HCT116 (cell line): ENCODE measurements at regions not wholly inside any gene's neighbourhood (a gene's known extent, or its start where the extent isn't known, plus 50 kb on each side); places are given as distances from the start of the nearest gene placed in this dataset.

Experiments
- ATAC-seq: fragments of 200-7000 bp; cut with Tn5 transposase; 2 replicates; pipeline ENCODE4 v1.9.1; 2020; ENCODE audit warnings: mild to moderate bottlenecking, moderate library complexity
- BruUV-seq: library from RNA; stranded (reverse); fragments of 400-500 nt; replicated peaks from 2 replicates; lab custom pipeline; 2021; lab: Mats Ljungman, UMichigan
- CTCF ChIA-PET: fragments of 300-600 bp; sonication (Branson Sonifier 250); formaldehyde crosslinking; loops from one replicate; lab custom pipeline; 2021; ENCODE audit warnings: antibody characterized with exemption; lab: Charles Lee
- POLR2A ChIA-PET: fragments of 300-600, 350-600 bp; sonication (Branson Sonifier 250); formaldehyde crosslinking; loops from one replicate; lab custom pipeline; 2021; ENCODE audit warnings: antibody characterized with exemption; lab: Charles Lee
- RAD21 ChIA-PET, 2 experiments: fragments of 300-600 bp; sonication (Branson Sonifier 250); formaldehyde crosslinking; loops; one replicate each; lab custom pipeline; 2023; ENCODE audit warnings: low total read pairs in 2 of 2; ENCODE audit not compliant: uncharacterized antibody in 2 of 2, unreplicated experiment in 2 of 2, low non-redundant PET in 1 of 2; lab: Charles Lee
- DNase-seq: peaks from one replicate; pipeline ENCODE4 v3.0.0-alpha.2; 2010; ENCODE audit warnings: low read depth, low spot score
- H2AFZ ChIP-seq: fragments of 200-600 bp; shearing (Covaris generic), sonication (generic); 2 replicates; pipeline ENCODE4 v1.6.1; 2017; ENCODE audit warnings: low read depth, mixed run types, mixed read lengths, antibody characterized with exemption, low read length; ENCODE audit not compliant: poor library complexity, severe bottlenecking
- H3K27ac ChIP-seq: 2 replicates; pipeline ENCODE4 v1.5.1; 2012; ENCODE audit warnings: low read depth, low read length
- H3K27me3 ChIP-seq: fragments of 200-600 bp; sonication (generic); 2 replicates; pipeline ENCODE4 v1.6.1; 2016; ENCODE audit warnings: mixed run types, low read length, mixed read lengths; ENCODE audit not compliant: insufficient read depth
- H3K36me3 ChIP-seq, 2 experiments: fragments of 200-500 bp in 1 of 2; fragments of 200-600 bp in 1 of 2; sonication (Bioruptor generic) in 1 of 2; sonication (generic) in 1 of 2; 2 replicates each; pipeline versions ENCODE4 v1.5.1 to v1.6.1; 2014 to 2016; ENCODE audit warnings: low read length in 2 of 2, inconsistent platforms in 1 of 2, mixed read lengths in 1 of 2, mixed run types in 1 of 2; ENCODE audit not compliant: insufficient read depth in 2 of 2, control insufficient read depth in 1 of 2
- H3K4me1 ChIP-seq, 2 experiments: fragments of 200-600 bp in 1 of 2; sonication (generic) in 1 of 2; 2 replicates each; pipeline versions ENCODE4 v1.5.1 to v1.6.1; 2012 to 2017; ENCODE audit warnings: low read length in 2 of 2, inconsistent platforms in 1 of 2, mild to moderate bottlenecking in 1 of 2, mixed read lengths in 1 of 2, mixed run types in 1 of 2, moderate library complexity in 1 of 2; ENCODE audit not compliant: insufficient read depth in 2 of 2, control insufficient read depth in 1 of 2
- H3K4me2 ChIP-seq: fragments of 200-600 bp; sonication (generic); 2 replicates; pipeline ENCODE4 v1.6.1; 2017; ENCODE audit warnings: mixed run types, low read length, mixed read lengths
- H3K4me3 ChIP-seq, 2 experiments: fragments of 200-600 bp in 1 of 2; sonication (generic) in 1 of 2; replicated peaks in 1 of 2; 2 replicates each; pipeline ENCODE4 v1.5.1; 2011 to 2016; ENCODE audit warnings: low read length in 2 of 2, control low read depth in 1 of 2, low read depth in 1 of 2, mild to moderate bottlenecking in 1 of 2, mixed read lengths in 1 of 2, mixed run types in 1 of 2
- H3K79me2 ChIP-seq: fragments of 200-600 bp; sonication (generic); 2 replicates; pipeline ENCODE4 v1.6.1; 2017; ENCODE audit warnings: mild to moderate bottlenecking, mixed run types, low read length, moderate library complexity, mixed read lengths; ENCODE audit not compliant: insufficient read depth
- H3K9ac ChIP-seq: fragments of 200-600 bp; sonication (generic); 2 replicates; pipeline ENCODE4 v1.6.1; 2016; ENCODE audit warnings: low read length, mixed read lengths
- H3K9me2 ChIP-seq: fragments of 200-600 bp; sonication (generic), shearing (Covaris generic); 2 replicates; pipeline ENCODE4 v1.6.1; 2017; ENCODE audit warnings: mixed run types, mild to moderate bottlenecking, moderate library complexity; ENCODE audit not compliant: insufficient read depth
- H3K9me3 ChIP-seq, 2 experiments: fragments of 200-500 bp in 1 of 2; fragments of 200-600 bp in 1 of 2; sonication (Bioruptor generic) in 1 of 2; sonication (generic) in 1 of 2; 2 replicates each; pipeline ENCODE4 v1.6.1; 2014 to 2017; ENCODE audit warnings: low read length in 2 of 2, mixed read lengths in 2 of 2, inconsistent platforms in 1 of 2, low read depth in 1 of 2, mild to moderate bottlenecking in 1 of 2, mixed run types in 1 of 2, moderate library complexity in 1 of 2; ENCODE audit not compliant: control insufficient read depth in 1 of 2, insufficient read depth in 1 of 2
- H4K20me1 ChIP-seq: fragments of 200-600 bp; sonication (generic), shearing (Covaris generic); 2 replicates; pipeline ENCODE4 v1.6.1; 2017; ENCODE audit warnings: mixed run types, mild to moderate bottlenecking, moderate library complexity; ENCODE audit not compliant: insufficient read depth
- CBX3 ChIP-seq: IDR thresholded peaks from 2 replicates; pipeline ENCODE4 v1.6.1; 2012; ENCODE audit warnings: low read depth
- CTCF ChIP-seq, 3 experiments: fragments of 200-600 bp in 1 of 3; sonication (generic) in 1 of 3; IDR thresholded peaks in 2 of 3; conservative IDR thresholded peaks in 1 of 3; 2 replicates each; pipeline ENCODE4 v1.5.1; 2012 to 2017; ENCODE audit warnings: low read depth in 2 of 3, low read length in 2 of 3, antibody characterized with exemption in 1 of 3, borderline replicate concordance in 1 of 3, control low read depth in 1 of 3, mild to moderate bottlenecking in 1 of 3, mixed read lengths in 1 of 3, mixed run types in 1 of 3, moderate library complexity in 1 of 3; ENCODE audit not compliant: insufficient read depth in 1 of 3
- EZH2 ChIP-seq: fragments of 200-600 bp; sonication (generic); IDR thresholded peaks from 2 replicates; pipeline ENCODE4 v1.6.1; 2017; ENCODE audit warnings: antibody characterized with exemption, mixed run types
- EZH2phosphoT487 ChIP-seq: fragments of 200-600 bp; IDR thresholded peaks from 2 replicates; pipeline ENCODE4 v1.6.1; 2018; ENCODE audit warnings: antibody characterized with exemption, borderline replicate concordance
- REST ChIP-seq: IDR thresholded peaks from 2 replicates; pipeline ENCODE4 v1.6.1; 2012; ENCODE audit warnings: low read depth
- SIN3A ChIP-seq: IDR thresholded peaks from 2 replicates; pipeline ENCODE4 v1.6.1; 2012; ENCODE audit warnings: low read depth
- SP1 ChIP-seq: IDR thresholded peaks from 2 replicates; pipeline ENCODE4 v1.6.1; 2012; ENCODE audit warnings: low read depth
- TCF7L2 ChIP-seq: IDR thresholded peaks from 2 replicates; pipeline ENCODE4 v1.7.0; 2011; ENCODE audit warnings: borderline replicate concordance, inconsistent platforms; ENCODE audit not compliant: insufficient read depth, insufficient read length; ENCODE audit errors: extremely low read depth
- YY1 ChIP-seq: IDR thresholded peaks from 2 replicates; pipeline ENCODE4 v1.6.1; 2011; ENCODE audit warnings: low read length, low read depth, moderate library complexity, mild to moderate bottlenecking; ENCODE audit not compliant: insufficient replicate concordance; ENCODE audit errors: extremely low read depth
- ZFX ChIP-seq: fragments of 450-650 bp; IDR thresholded peaks from 2 replicates; pipeline ENCODE4 v1.6.1; 2017
- intact Hi-C: fragments of 100-400 bp; cut with micrococcal nuclease; formaldehyde crosslinking; loops from 2 replicates; pipeline ENCODE4 v1.10.0; 2022
- TF ChIP-seq, protein P1 (sequence below): IDR thresholded peaks from 2 replicates; pipeline ENCODE4 v1.6.1; 2012

- no peak for TF ChIP-seq EZH2phosphoT487
- no peak for TF ChIP-seq CBX3
- no peak for TF ChIP-seq SP1
- TF ChIP-seq, protein P1, sequence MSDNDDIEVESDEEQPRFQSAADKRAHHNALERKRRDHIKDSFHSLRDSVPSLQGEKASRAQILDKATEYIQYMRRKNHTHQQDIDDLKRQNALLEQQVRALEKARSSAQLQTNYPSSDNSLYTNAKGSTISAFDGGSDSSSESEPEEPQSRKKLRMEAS, result no peak
- TF ChIP-seq, all 23 proteins: peak for 0
These were observed 554.4 kb downstream of the INHBA start (continued) for GRCh38 chr7:41148521-41148951.

DNA sequence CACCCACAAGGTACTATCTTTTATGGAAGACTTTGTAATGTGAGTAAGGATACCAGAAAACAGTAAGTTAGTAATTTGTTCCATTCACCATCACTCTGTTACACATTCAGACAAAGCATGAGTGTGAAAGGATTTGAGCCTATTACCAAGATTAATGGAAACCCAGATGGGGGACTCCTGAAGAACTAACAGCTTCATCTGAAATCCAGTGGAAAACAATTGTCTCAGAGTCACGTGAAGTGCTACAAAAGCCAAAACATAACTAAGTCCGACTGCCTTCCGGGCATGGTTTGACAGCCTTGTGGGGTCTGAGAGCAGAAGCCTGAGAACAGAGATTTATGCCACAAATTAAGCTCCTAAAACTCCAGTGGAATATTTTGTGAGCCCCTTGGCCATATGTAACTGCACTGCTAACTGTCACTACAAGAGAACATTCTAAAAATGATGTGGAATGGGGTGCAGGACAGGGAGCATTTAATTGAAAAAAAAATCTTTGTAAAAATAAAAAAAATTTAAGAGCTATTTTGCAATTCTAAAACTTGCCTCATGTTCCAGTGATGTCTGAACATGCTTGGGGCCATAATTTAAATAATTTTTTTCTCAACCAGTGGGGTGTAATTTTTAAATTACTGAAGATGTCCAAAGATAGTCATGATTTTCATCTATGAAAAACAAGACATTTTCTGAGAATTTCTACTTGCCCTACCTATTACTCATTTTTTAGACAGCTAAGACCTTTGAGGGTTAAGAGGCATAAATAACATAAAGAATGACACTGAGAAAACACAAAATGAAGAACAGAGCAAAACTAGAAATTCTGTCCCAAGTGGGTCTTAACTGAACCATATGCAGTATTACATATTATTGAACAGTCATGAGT, 555.0 kb downstream of the INHBA start:
- H3K36me3 ChIP-seq, result no peaks in the 10 kb centered on the region
- H3K9ac ChIP-seq, result no peak overlapping the region
- no peak overlapping the region for H3K4me3 ChIP-seq
- no TSS peak for BruUV-seq
- TF ChIP-seq REST (no peak), TCF7L2 (no peak), SIN3A (no peak), ZFX (no peak), EZH2 (no peak), CTCF (IDR thresholded peaks at IDR 0.05 in 2 of 3, conservative IDR thresholded peaks at IDR 0.05 in 1 of 3; ENCODE audit: borderline replicate concordance in 1 of 3, insufficient read depth in 1 of 3, low read depth in 2 of 3, low read length in 2 of 3) (no peak), YY1 (no peak)
- H3K4me1 ChIP-seq, result peaks cover 0 to 7% of the 10 kb centered on the region in 2 experiments; a peak in 1 of 4 replicates
- H3K4me2 ChIP-seq, result no peak overlapping the region
- H3K79me2 ChIP-seq, result no peaks in the 10 kb centered on the region
- CTCF ChIA-PET, result no interaction called here
- no peaks in the 10 kb centered on the region for H4K20me1 ChIP-seq
- no peak for DNase-seq
- RAD21 ChIA-PET, result no interaction called here
- H3K27me3 ChIP-seq, result no peaks in the 10 kb centered on the region
- no peak overlapping the region for H2AFZ ChIP-seq
- no peak overlapping the region for H3K27ac ChIP-seq
- POLR2A ChIA-PET, result no interaction called here
- no peaks in the 10 kb centered on the region for H3K9me3 ChIP-seq
- no peak for ATAC-seq
- H3K9me2 ChIP-seq, result no peaks in the 10 kb centered on the region
- intact Hi-C loops, result no loop called here
